ENCODE measurements at regions not wholly inside any gene's neighbourhood (a gene's known extent, or its start where the extent isn't known, plus 50 kb on each side); places are given as distances from the start of the nearest gene placed in this dataset.

DNA sequence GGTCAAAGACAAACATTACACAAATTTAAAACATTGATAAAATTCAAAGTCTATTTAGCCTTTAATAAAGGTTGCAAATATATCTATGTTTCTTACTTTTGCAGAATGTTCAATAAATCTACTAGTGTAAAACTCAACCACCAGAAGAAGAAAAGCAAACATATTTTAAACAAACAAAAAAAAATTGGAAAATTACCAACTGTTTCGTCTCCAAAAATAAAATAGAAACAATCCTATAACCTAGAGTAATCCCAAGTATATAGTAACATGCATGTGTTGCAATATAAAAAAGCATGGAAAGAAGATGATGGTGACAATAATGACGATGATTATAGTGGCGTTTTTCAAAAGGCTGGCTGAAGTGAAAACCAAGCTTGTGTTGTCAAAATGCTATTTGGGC, 86.0 kb upstream of the PAPPA start:
- Histone ChIP-seq H3K9me3 (no peaks in the 10 kb centered on the region), H3K27me3 (no peaks in the 10 kb centered on the region), H3K36me3 (no peaks in the 10 kb centered on the region), H3K4me1 (no peaks in the 10 kb centered on the region), H3K27ac (no peak overlapping the region), H3K4me3 (no peak overlapping the region)
- intact Hi-C loops (cut with DNase I; ENCODE audit: low total_unique reads): no loop called here
- no peak for DNase-seq
- TF ChIP-seq, protein P1, sequence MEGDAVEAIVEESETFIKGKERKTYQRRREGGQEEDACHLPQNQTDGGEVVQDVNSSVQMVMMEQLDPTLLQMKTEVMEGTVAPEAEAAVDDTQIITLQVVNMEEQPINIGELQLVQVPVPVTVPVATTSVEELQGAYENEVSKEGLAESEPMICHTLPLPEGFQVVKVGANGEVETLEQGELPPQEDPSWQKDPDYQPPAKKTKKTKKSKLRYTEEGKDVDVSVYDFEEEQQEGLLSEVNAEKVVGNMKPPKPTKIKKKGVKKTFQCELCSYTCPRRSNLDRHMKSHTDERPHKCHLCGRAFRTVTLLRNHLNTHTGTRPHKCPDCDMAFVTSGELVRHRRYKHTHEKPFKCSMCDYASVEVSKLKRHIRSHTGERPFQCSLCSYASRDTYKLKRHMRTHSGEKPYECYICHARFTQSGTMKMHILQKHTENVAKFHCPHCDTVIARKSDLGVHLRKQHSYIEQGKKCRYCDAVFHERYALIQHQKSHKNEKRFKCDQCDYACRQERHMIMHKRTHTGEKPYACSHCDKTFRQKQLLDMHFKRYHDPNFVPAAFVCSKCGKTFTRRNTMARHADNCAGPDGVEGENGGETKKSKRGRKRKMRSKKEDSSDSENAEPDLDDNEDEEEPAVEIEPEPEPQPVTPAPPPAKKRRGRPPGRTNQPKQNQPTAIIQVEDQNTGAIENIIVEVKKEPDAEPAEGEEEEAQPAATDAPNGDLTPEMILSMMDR (IDR thresholded peaks at IDR 0.05): no peak
- no peak for TF ChIP-seq POLR2A (IDR thresholded peaks at IDR 0.05)

DNA sequence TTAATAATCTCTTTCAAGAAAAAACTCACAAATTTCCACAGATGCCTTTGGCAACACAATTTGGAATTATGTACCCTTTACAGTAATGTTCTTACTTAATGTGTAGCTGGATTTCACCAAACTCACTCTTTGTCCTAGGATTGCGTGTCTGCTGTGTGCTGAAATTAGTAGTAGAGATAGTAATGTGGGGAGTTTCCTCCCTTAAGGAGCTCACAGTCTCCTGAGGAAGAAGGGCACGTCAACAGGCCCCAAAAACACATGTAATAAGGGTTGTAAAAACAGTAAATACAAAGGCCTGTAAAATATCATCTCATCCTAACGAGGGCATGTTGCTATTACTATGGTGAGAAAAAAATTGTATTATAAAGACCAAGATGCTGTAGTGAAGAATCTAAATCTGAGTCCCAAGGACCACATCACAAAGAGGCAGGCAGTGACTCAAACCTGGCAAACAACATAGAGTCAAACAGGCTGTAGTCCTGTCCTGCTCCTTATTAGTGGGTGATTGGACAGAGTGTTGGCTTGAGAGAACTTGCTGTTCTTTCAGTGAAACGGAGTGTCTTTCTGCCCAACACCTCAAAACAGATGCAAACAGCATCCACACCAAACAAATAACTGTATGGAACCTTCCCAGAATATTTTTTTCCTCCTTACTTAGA, 83.2 kb upstream of the PAPPA start:
- Histone ChIP-seq H3K9me3 (no peaks in the 10 kb centered on the region), H3K36me3 (no peaks in the 10 kb centered on the region), H3K4me3 (no peak overlapping the region), H3K27ac (peak overlapping the region; percentile 27 to 50), H3K4me1 (no peaks in the 10 kb centered on the region), H3K27me3 (no peaks in the 10 kb centered on the region)
- intact Hi-C loops (cut with DNase I; ENCODE audit: low total_unique reads): no loop called here
- peak in 1 of 2 donors; percentile 26 for DNase-seq
- TF ChIP-seq, protein P1 (IDR thresholded peaks at IDR 0.05): no peak
- no peak for TF ChIP-seq POLR2A (IDR thresholded peaks at IDR 0.05)

DNA sequence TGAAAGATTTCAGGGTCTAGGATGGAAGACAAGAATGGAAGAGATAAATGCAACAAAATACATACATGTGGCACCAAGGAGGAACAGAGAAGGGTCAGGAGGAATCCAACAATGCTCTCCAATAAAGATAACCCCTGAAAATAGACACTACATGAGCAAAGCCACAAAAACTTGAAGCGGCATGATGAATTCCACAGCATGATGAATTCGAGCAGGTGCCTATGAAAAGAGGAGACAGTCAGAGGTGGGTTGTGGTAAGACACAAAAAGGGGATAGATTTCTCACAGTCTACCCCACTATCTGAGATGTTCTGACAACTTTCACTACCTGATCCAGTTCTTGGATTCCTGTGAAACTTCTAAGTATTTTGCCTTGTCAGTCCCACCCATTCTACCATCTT, 81.5 kb upstream of the PAPPA start:
- H3K4me3 ChIP-seq: no peak overlapping the region
- no peaks in the 10 kb centered on the region for H3K36me3 ChIP-seq
- intact Hi-C loops (cut with DNase I; ENCODE audit: low total_unique reads): no loop called here

DNA sequence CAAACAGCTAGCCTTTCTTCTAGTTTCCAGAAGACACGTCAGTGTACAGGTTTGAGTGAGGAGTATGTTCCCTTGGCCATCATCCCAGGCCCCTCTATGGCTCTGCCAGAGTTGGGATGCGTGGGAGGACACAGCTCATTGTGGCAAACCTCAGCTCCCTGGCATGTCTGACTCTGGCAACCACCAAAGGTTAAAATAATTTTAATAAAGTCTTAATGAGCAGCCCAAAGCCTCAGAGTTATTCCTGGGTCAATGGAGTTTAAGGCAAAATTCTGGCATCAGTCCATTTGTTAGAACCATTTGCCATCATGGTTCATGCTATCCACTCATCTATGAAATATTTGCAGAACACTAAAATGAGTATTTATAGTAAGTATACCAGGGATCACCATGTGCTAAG, 79.8 kb upstream of the PAPPA start:
- Histone ChIP-seq H3K4me1 (no peaks in the 10 kb centered on the region), H3K27me3 (no peaks in the 10 kb centered on the region), H3K36me3 (no peaks in the 10 kb centered on the region), H3K9me3 (no peaks in the 10 kb centered on the region), H3K27ac (no peak overlapping the region), H3K4me3 (no peak overlapping the region)
- no peak for TF ChIP-seq POLR2A (IDR thresholded peaks at IDR 0.05)
- TF ChIP-seq, protein P1 (IDR thresholded peaks at IDR 0.05): no peak
- peak; percentile 17 to 25 for DNase-seq
- intact Hi-C loops (cut with DNase I; ENCODE audit: low total_unique reads): no loop called here

More for the DNA sequence above, 81.5 kb upstream of the PAPPA start:
- TF ChIP-seq, protein P1 (IDR thresholded peaks at IDR 0.05): no peak
- TF ChIP-seq POLR2A (IDR thresholded peaks at IDR 0.05): no peak
- DNase-seq: no peak
- Histone ChIP-seq H3K27ac (no peak overlapping the region), H3K9me3 (no peaks in the 10 kb centered on the region), H3K4me1 (no peaks in the 10 kb centered on the region), H3K27me3 (no peaks in the 10 kb centered on the region)

DNA sequence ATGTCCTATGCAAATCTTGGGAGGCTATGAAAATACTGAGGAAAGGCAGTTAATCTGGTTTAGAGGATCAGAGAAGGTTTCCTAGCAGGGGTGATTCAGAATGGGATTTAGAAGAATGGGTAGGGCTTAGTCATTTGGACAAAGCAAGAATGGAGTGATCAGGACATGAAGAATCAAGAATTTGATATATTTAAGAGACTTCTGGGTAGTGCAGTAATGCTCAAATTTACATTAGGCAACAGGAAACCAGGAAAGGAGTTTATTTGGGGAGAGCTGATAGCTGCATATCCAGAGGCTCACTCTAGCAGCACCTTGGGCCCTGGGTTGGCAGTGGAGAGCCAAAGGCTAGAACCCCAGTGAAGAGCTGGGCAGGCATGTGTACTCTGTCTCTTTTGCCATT, 78.9 kb upstream of the PAPPA start:
- Histone ChIP-seq H3K36me3 (no peaks in the 10 kb centered on the region), H3K4me1 (no peaks in the 10 kb centered on the region), H3K4me3 (no peak overlapping the region), H3K9me3 (no peaks in the 10 kb centered on the region), H3K27ac (no peak overlapping the region), H3K27me3 (no peaks in the 10 kb centered on the region)
- TF ChIP-seq, protein P1 (IDR thresholded peaks at IDR 0.05): no peak
- no peak for TF ChIP-seq POLR2A (IDR thresholded peaks at IDR 0.05)
- intact Hi-C loops (cut with DNase I; ENCODE audit: low total_unique reads): no loop called here
- DNase-seq: no peak
